ENCODE measurements at regions not wholly inside any gene's neighbourhood (a gene's known extent, or its start where the extent isn't known, plus 50 kb on each side); places are given as distances from the start of the nearest gene placed in this dataset.

- Mint-ChIP-seq H3K27ac (no peak overlapping the region; the same call in 1 of the 2 replicates), H3K4me1 (no peaks in the 10 kb centered on the region), H3K36me3 (no peaks in the 10 kb centered on the region), H3K4me3 (no peak overlapping the region), H3K27me3 (ENCODE audit: low read depth) (peaks cover 4% of the 10 kb centered on the region), H3K9me3 (peaks cover 4% of the 10 kb centered on the region)
- no peak for ATAC-seq
- DNase-seq (ENCODE audit: low spot score): no peak
- TF ChIP-seq STAT6 (CRISPR knock-in tag; conservative IDR thresholded peaks at IDR 0.05; ENCODE audit: low read depth) (no peak), SP1 (CRISPR knock-in tag; conservative IDR thresholded peaks at IDR 0.05) (no peak), PRRX2 (CRISPR knock-in tag; IDR thresholded peaks at IDR 0.05) (no peak), USF2 (CRISPR knock-in tag; IDR thresholded peaks at IDR 0.05) (no peak), ZNF263 (CRISPR knock-in tag; IDR thresholded peaks at IDR 0.05; ENCODE audit: low read depth) (no peak), USF1 (CRISPR knock-in tag; IDR thresholded peaks at IDR 0.05) (no peak), GRHL2 (CRISPR knock-in tag; IDR thresholded peaks at IDR 0.05; ENCODE audit: insufficient replicate concordance, severe bottlenecking) (no peak), PREB (CRISPR knock-in tag; IDR thresholded peaks at IDR 0.05; ENCODE audit: borderline replicate concordance) (no peak), ETV6 (CRISPR knock-in tag; IDR thresholded peaks at IDR 0.05) (no peak), NFATC4 (CRISPR knock-in tag; IDR thresholded peaks at IDR 0.05) (no peak), RELA (CRISPR knock-in tag; IDR thresholded peaks at IDR 0.05; ENCODE audit: borderline replicate concordance) (no peak), E2F1 (CRISPR knock-in tag; IDR thresholded peaks at IDR 0.05) (no peak), ATF3 (CRISPR knock-in tag; conservative IDR thresholded peaks at IDR 0.05) (no peak)
- ChIA-PET POLR2A (no interaction called here), CTCF (interaction anchor here (0.9 to 1.1 kb wide), 3 partner anchors 101 to 322 kb away, joined by 3 to 4 read pairs (median 3); no protein-coding TSS in a partner anchor)
Observed at GRCh38 chr1:223455470-223455869, 62.3 kb downstream of the CCDC185 start.

- Mint-ChIP-seq H3K27me3 (ENCODE audit: low read depth) (peaks cover 4% of the 10 kb centered on the region), H3K27ac (no peak overlapping the region), H3K9me3 (peaks cover 4% of the 10 kb centered on the region), H3K4me3 (no peak overlapping the region), H3K36me3 (no peaks in the 10 kb centered on the region), H3K4me1 (no peaks in the 10 kb centered on the region)
- ChIA-PET POLR2A (no interaction called here), CTCF (no interaction called here)
- ATAC-seq (no peak), DNase-seq (ENCODE audit: low spot score) (no peak)
- no peak for TF ChIP-seq NR3C1 (CRISPR knock-in tag; conservative IDR thresholded peaks at IDR 0.05; ENCODE audit: low read depth)
- no peak for TF ChIP-seq ZNF423 (CRISPR knock-in tag; IDR thresholded peaks at IDR 0.05)
- no peak for TF ChIP-seq ZNF232 (CRISPR knock-in tag; IDR thresholded peaks at IDR 0.05)
- TF ChIP-seq CBFB (CRISPR knock-in tag; IDR thresholded peaks at IDR 0.05; ENCODE audit: low read depth): no peak
- TF ChIP-seq MLX (CRISPR knock-in tag; IDR thresholded peaks at IDR 0.05): no peak
- TF ChIP-seq SP1 (CRISPR knock-in tag; conservative IDR thresholded peaks at IDR 0.05): no peak
- TF ChIP-seq NFYB (CRISPR knock-in tag; conservative IDR thresholded peaks at IDR 0.05; ENCODE audit: low read depth): no peak
- TF ChIP-seq GABPB1 (CRISPR knock-in tag; IDR thresholded peaks at IDR 0.05): no peak
Observed at GRCh38 chr1:223456747-223457146, 63.5 kb downstream of the CCDC185 start.

Data from WTC11 (cell line).